ENCODE measurements at regions not wholly inside any gene's neighbourhood (a gene's known extent, or its start where the extent isn't known, plus 50 kb on each side); places are given as distances from the start of the nearest gene placed in this dataset.

GRCh38 chr16:51576498-51577195 lies 425.6 kb upstream of the SALL1 start:
- TF ChIP-seq CTCF (IDR thresholded peaks at IDR 0.05) (no peak), POLR2A (IDR thresholded peaks at IDR 0.05) (no peak)
